Endothelial cell of umbilical vein (primary cell): ENCODE measurements at regions not wholly inside any gene's neighbourhood (a gene's known extent, or its start where the extent isn't known, plus 50 kb on each side); places are given as distances from the start of the nearest gene placed in this dataset.

Experiments
- BruUV-seq: library from RNA; stranded (reverse); fragments of 400-500 nt; replicated peaks from 2 replicates; lab custom pipeline; 2021; lab: Mats Ljungman, UMichigan
- CTCF ChIA-PET: fragments of 300-600, 350-600 bp; sonication (Branson Sonifier 250); formaldehyde crosslinking; loops from one replicate; lab custom pipeline; 2021; ENCODE audit warnings: antibody characterized with exemption, inconsistent platforms; lab: Charles Lee
- POLR2A ChIA-PET: fragments of 300-600, 350-600 bp; sonication (Branson Sonifier 250); formaldehyde crosslinking; loops from one replicate; lab custom pipeline; 2021; ENCODE audit warnings: antibody characterized with exemption, inconsistent platforms; lab: Charles Lee
- DNase-seq: peaks from one replicate; pipeline ENCODE4 v3.0.0-alpha.2; 2011; ENCODE audit warnings: low read depth, low spot score
- FAIRE-seq: peaks from 2 replicates; lab custom pipeline; 2011; peaks lifted over from hg19 to GRCh38; lab: Jason Lieb, UNC
- H2AFZ ChIP-seq: 2 replicates; pipeline ENCODE4 v1.6.0; 2012; ENCODE audit warnings: low read depth, low read length, control low read depth, inconsistent platforms
- H3K27ac ChIP-seq: 2 replicates; pipeline ENCODE4 v1.5.1; 2011; ENCODE audit warnings: low read depth, mild to moderate bottlenecking, control low read depth, low read length, moderate library complexity; ENCODE audit not compliant: insufficient read depth
- H3K27me3 ChIP-seq, 2 experiments: 2 replicates each; pipeline versions ENCODE4 v1.6.0 to v1.6.1; 2011; ENCODE audit warnings: low read length in 2 of 2, mixed read lengths in 1 of 2; ENCODE audit not compliant: control insufficient read depth in 2 of 2, insufficient read depth in 2 of 2
- H3K36me3 ChIP-seq, 2 experiments: 2 replicates in 1 of 2; 3 replicates in 1 of 2; pipeline ENCODE4 v1.5.1; 2011; ENCODE audit warnings: low read length in 2 of 2, mild to moderate bottlenecking in 1 of 2, moderate library complexity in 1 of 2; ENCODE audit not compliant: control insufficient read depth in 2 of 2, insufficient read depth in 2 of 2; ENCODE audit errors: extremely low read depth in 1 of 2
- H3K4me1 ChIP-seq: 3 replicates; pipeline ENCODE4 v1.5.1; 2011; ENCODE audit warnings: mild to moderate bottlenecking, low read length; ENCODE audit not compliant: control insufficient read depth, insufficient read depth; ENCODE audit errors: extremely low read depth
- H3K4me2 ChIP-seq: 2 replicates; pipeline ENCODE4 v1.6.1; 2011; ENCODE audit warnings: low read length, control low read depth, mixed read lengths; ENCODE audit not compliant: insufficient read depth
- H3K4me3 ChIP-seq, 3 experiments: fragments of 200-600 bp in 1 of 3; sonication (generic), shearing (Covaris generic) in 1 of 3; replicated peaks in 1 of 3; 2 replicates each; pipeline ENCODE4 v1.5.1; 2011 to 2016; ENCODE audit warnings: control low read depth in 3 of 3, low read length in 3 of 3, mild to moderate bottlenecking in 2 of 3, inconsistent platforms in 1 of 3, low read depth in 1 of 3, moderate library complexity in 1 of 3; ENCODE audit not compliant: insufficient read depth in 1 of 3
- H3K79me2 ChIP-seq: 2 replicates; pipeline ENCODE4 v1.6.0; 2012; ENCODE audit warnings: low read length, inconsistent platforms; ENCODE audit not compliant: control insufficient read depth, insufficient read depth
- H3K9ac ChIP-seq: replicated peaks from 2 replicates; pipeline ENCODE3; 2011; ENCODE audit warnings: low read length, control low read depth; ENCODE audit not compliant: insufficient read depth; ENCODE audit errors: extremely low read depth
- H3K9me1 ChIP-seq: replicated peaks from 3 replicates; pipeline ENCODE4 v1.6.0; 2011; ENCODE audit warnings: mild to moderate bottlenecking, low read length; ENCODE audit not compliant: control insufficient read depth, insufficient read depth; ENCODE audit errors: extremely low read depth
- H3K9me3 ChIP-seq: replicated peaks from 2 replicates; pipeline ENCODE4 v1.5.1; 2012; ENCODE audit warnings: low read length, inconsistent platforms; ENCODE audit not compliant: control insufficient read depth, insufficient read depth
- H4K20me1 ChIP-seq: replicated peaks from 2 replicates; pipeline ENCODE3; 2011; ENCODE audit warnings: mild to moderate bottlenecking, low read length; ENCODE audit not compliant: control insufficient read depth, insufficient read depth; ENCODE audit errors: extremely low read depth
- EZH2 ChIP-seq: IDR thresholded peaks from 2 replicates; pipeline ENCODE4 v1.6.1; 2012; ENCODE audit warnings: borderline replicate concordance, low read depth, mild to moderate bottlenecking, moderate library complexity, low read length, inconsistent platforms; ENCODE audit not compliant: severe bottlenecking
- GATA2 ChIP-seq: IDR thresholded peaks from 2 replicates; pipeline ENCODE4 v1.7.0; 2011; ENCODE audit warnings: low read depth, mild to moderate bottlenecking, moderate library complexity, mixed read lengths, low read length; ENCODE audit not compliant: insufficient read length, insufficient read depth
- MYC ChIP-seq: IDR thresholded peaks from one replicate; pipeline ENCODE4 v1.6.1; 2011; ENCODE audit warnings: mild to moderate bottlenecking, low read depth, low read length
- POLR2A ChIP-seq: IDR thresholded peaks from 2 replicates; pipeline ENCODE4 v1.6.1; 2012; ENCODE audit warnings: low read depth, mild to moderate bottlenecking, control low read depth, low read length
- POLR2AphosphoS5 ChIP-seq: IDR thresholded peaks from 2 replicates; pipeline ENCODE4 v1.6.1; 2012; ENCODE audit warnings: low read depth, mild to moderate bottlenecking, control low read depth, low read length, moderate library complexity; ENCODE audit not compliant: insufficient read depth
- dilution Hi-C: fragments of 300-500 bp; cut with MboI; formaldehyde crosslinking; loops from one replicate; pipeline ENCODE4 v1.15.0; 2019; ENCODE audit warnings: low sequenced_read_pairs; ENCODE audit not compliant: extremely low pct_ligation_motif_present
- intact Hi-C: fragments of 100-400 bp; cut with micrococcal nuclease; formaldehyde crosslinking; loops from one replicate; pipeline ENCODE4 v1.10.0; 2022
- TF ChIP-seq, protein P1 (sequence below), 2 donors: IDR thresholded peaks; 1 replicate in 1 of 2; 2 replicates in 1 of 2; pipeline ENCODE4 v1.5.1; 2011; ENCODE audit warnings: low read length in 2 of 2, mild to moderate bottlenecking in 2 of 2, moderate library complexity in 2 of 2, control low read depth in 1 of 2, inconsistent platforms in 1 of 2, low read depth in 1 of 2; ENCODE audit not compliant: insufficient read depth in 1 of 2; ENCODE audit errors: extremely low read depth in 1 of 2
- TF ChIP-seq, protein P2 (sequence below): IDR thresholded peaks from 2 replicates; pipeline ENCODE4 v1.6.1; 2011; ENCODE audit not compliant: insufficient read depth, insufficient read length

DNA sequence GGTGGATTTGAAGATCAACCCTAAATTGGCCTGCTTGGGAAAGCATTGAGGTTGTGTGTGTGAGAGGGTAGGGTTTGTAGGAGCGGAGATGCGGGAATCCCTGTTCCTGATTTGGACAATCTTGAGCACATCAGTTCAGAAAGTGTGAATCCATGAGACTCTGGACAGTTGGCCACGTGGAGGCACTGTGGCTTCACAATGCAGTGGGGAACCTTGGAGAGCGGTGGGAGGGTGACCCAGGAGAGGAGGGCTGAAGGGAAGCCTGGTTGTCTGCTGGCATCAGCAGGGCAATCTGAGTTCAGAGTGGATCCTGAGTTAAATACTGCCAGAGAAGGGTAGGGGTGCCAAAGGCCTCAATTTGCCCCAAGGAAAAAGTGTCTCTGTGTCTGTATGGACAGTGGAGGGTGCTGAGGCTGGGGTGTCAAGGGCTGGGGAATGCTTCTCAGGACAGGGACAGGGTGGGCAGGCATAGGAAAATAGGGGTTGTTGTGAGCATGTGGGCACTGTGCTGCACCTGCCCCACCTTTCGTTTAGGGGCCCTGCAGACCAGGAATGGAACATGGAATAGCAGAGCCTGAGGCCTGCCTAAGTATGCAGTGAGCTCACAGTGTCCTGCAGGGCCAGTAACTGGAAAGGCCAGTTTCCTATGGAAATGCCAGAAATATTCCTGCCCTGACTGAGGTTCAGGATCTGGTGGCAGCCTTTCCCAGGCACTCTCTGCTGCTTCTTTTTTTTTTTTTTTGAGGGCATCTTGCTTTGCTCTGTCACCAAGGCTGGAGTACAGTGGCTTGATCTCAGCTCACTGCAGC, 162.9 kb upstream of the PRSS58 start:
- dilution Hi-C loops (no loop called here), intact Hi-C loops (no loop called here)
- no peak overlapping the region for H3K4me3 ChIP-seq
- TF ChIP-seq, protein P1, sequence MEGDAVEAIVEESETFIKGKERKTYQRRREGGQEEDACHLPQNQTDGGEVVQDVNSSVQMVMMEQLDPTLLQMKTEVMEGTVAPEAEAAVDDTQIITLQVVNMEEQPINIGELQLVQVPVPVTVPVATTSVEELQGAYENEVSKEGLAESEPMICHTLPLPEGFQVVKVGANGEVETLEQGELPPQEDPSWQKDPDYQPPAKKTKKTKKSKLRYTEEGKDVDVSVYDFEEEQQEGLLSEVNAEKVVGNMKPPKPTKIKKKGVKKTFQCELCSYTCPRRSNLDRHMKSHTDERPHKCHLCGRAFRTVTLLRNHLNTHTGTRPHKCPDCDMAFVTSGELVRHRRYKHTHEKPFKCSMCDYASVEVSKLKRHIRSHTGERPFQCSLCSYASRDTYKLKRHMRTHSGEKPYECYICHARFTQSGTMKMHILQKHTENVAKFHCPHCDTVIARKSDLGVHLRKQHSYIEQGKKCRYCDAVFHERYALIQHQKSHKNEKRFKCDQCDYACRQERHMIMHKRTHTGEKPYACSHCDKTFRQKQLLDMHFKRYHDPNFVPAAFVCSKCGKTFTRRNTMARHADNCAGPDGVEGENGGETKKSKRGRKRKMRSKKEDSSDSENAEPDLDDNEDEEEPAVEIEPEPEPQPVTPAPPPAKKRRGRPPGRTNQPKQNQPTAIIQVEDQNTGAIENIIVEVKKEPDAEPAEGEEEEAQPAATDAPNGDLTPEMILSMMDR (IDR thresholded peaks at IDR 0.05; ENCODE audit: extremely low read depth in 1 of 2, insufficient read depth in 1 of 2, low read depth in 1 of 2, low read length in 2 of 2) = peak; percentile 10 to 37
- TF ChIP-seq, protein P2, sequence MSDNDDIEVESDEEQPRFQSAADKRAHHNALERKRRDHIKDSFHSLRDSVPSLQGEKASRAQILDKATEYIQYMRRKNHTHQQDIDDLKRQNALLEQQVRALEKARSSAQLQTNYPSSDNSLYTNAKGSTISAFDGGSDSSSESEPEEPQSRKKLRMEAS = no peak
- TF ChIP-seq POLR2A (no peak), POLR2AphosphoS5 (no peak), EZH2 (no peak), GATA2 (no peak), MYC (no peak)
- no peaks in the 10 kb centered on the region for H3K79me2 ChIP-seq
- no peak overlapping the region for H2AFZ ChIP-seq
- BruUV-seq = no TSS peak
- DNase-seq (peak; percentile 23), FAIRE-seq (no peak)
- peaks cover 0 to 5% of the 10 kb centered on the region in 2 experiments for H3K27me3 ChIP-seq
- H3K4me1 ChIP-seq = no peaks in the 10 kb centered on the region
- no peaks in the 10 kb centered on the region for H3K36me3 ChIP-seq
- no peaks in the 10 kb centered on the region for H3K9me3 ChIP-seq
- H3K27ac ChIP-seq = no peak overlapping the region
- H3K9me1 ChIP-seq = no peaks in the 10 kb centered on the region
- H4K20me1 ChIP-seq = no peaks in the 10 kb centered on the region
- ChIA-PET POLR2A (no interaction called here), CTCF (interaction anchor here (1.0 to 2.2 kb wide), 5 partner anchors 24 to 62 kb away, joined by 3 to 9 read pairs (median 5); no protein-coding TSS in a partner anchor)
- no peak overlapping the region for H3K4me2 ChIP-seq
- H3K9ac ChIP-seq = no peak overlapping the region
